ENCODE measurements at regions not wholly inside any gene's neighbourhood (a gene's known extent, or its start where the extent isn't known, plus 50 kb on each side); places are given as distances from the start of the nearest gene placed in this dataset.

DNA sequence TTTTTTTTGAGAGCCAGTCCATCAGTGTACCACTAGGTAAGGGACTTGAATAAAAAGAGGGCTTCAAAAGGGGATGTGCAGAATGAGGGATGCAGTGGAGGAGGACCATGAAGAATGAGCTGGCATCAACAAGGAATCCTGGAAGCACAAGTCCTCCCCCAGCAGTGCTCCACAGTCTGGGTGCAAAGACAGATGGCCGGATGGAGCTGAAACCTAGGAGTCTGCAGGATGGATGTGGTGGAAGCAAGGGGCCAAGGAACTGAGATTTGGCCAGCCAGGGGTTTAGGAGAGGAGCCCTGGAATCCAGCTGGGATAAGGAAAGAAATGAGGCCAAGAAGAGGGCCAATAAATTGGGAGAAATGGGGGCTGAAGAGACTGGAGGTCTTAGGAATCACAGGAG, 51.8 kb upstream of the RAB6C start:
- DNase-seq (ENCODE audit: low read depth): no peak
- TF ChIP-seq, protein P1, sequence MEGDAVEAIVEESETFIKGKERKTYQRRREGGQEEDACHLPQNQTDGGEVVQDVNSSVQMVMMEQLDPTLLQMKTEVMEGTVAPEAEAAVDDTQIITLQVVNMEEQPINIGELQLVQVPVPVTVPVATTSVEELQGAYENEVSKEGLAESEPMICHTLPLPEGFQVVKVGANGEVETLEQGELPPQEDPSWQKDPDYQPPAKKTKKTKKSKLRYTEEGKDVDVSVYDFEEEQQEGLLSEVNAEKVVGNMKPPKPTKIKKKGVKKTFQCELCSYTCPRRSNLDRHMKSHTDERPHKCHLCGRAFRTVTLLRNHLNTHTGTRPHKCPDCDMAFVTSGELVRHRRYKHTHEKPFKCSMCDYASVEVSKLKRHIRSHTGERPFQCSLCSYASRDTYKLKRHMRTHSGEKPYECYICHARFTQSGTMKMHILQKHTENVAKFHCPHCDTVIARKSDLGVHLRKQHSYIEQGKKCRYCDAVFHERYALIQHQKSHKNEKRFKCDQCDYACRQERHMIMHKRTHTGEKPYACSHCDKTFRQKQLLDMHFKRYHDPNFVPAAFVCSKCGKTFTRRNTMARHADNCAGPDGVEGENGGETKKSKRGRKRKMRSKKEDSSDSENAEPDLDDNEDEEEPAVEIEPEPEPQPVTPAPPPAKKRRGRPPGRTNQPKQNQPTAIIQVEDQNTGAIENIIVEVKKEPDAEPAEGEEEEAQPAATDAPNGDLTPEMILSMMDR (conservative IDR thresholded peaks at IDR 0.05; ENCODE audit: low read length): no peak
- no peak overlapping the region for H3K4me3 ChIP-seq (ENCODE audit: low read length)

DNA sequence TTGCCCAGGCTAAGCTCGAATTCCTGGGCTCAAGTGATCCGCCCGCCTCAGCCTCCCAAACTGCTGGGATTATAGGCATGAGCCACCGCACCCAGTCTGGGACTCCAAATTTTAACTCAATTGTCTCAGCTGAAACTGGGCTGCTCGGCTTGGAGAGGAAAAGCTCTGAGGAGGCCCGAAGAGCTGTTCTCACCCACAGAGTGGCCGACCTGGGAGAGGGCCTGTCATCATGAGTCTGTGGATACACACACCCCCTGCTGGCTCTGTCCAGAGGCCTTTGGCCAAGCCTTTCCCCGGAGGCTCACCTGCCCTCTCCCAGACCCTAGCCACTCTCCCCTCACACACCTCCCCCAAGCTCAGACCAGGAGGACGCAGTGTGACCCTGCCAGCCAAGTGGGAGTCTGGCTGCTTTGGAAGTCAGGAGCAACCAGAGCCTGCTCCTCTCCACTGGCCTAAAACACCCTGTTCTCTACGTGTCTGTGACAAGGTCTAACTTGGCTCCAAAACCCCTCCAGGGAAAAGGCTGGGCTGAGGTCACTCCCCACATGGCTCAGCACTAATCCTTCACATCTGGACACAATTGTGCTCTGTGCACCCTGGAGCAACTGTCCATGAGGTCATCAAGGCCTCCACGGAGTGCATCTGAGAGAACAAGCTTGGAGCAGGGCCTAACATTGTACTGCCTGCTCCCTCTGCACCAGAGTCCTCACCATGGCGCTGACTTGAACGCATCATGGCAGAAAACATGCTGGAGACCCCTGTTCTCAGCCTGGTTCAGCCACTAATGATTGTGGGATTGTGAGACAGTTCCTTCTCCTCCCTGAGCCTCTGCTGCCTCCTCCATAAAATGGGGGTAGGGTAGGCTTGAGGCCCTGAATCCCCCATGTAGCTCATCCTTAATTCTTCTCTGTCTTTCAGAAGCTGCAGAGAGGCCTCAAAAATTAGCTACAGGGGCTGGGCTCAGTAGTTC, 49.9 kb upstream of the RAB6C start:
- peak; percentile 89 for DNase-seq (ENCODE audit: low read depth)
- TF ChIP-seq, protein P1 (conservative IDR thresholded peaks at IDR 0.05; ENCODE audit: low read length): no peak
- no peak overlapping the region for H3K4me3 ChIP-seq (ENCODE audit: low read length)

Data from AG10803 (cell line).